ENCODE measurements at regions not wholly inside any gene's neighbourhood (a gene's known extent, or its start where the extent isn't known, plus 50 kb on each side); places are given as distances from the start of the nearest gene placed in this dataset.

DNA sequence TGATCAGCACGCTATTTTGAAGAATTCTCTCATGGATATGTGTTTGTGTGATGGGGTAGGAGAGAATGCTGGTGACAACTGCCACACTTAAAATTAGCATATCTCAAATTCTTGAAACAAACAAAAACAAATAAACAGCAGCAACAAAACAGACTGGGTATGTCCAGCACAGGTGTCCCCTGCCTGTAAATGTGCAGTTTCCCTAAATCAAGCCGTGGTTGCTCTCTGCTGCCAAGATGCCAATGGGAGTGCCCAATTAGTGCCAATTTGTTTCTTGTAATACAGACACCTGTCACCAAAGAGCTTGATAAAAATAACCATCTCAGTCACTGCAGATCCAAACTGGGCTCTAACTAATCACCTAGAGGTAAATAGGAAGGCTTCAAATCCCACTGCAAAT is 144.2 kb upstream of the SMARCA2 start:
- Histone ChIP-seq H3K27me3 (replicated peaks) (no peaks in the 10 kb centered on the region), H3K27ac (no peak overlapping the region), H3K9me3 (replicated peaks) (no peaks in the 10 kb centered on the region), H3K4me3 (no peak overlapping the region), H3K4me1 (replicated peaks) (no peaks in the 10 kb centered on the region), H3K36me3 (no peaks in the 10 kb centered on the region)
- DNase-seq (ENCODE audit: low read depth in 1 of 2, low spot score in 2 of 2), result no peak

DNA sequence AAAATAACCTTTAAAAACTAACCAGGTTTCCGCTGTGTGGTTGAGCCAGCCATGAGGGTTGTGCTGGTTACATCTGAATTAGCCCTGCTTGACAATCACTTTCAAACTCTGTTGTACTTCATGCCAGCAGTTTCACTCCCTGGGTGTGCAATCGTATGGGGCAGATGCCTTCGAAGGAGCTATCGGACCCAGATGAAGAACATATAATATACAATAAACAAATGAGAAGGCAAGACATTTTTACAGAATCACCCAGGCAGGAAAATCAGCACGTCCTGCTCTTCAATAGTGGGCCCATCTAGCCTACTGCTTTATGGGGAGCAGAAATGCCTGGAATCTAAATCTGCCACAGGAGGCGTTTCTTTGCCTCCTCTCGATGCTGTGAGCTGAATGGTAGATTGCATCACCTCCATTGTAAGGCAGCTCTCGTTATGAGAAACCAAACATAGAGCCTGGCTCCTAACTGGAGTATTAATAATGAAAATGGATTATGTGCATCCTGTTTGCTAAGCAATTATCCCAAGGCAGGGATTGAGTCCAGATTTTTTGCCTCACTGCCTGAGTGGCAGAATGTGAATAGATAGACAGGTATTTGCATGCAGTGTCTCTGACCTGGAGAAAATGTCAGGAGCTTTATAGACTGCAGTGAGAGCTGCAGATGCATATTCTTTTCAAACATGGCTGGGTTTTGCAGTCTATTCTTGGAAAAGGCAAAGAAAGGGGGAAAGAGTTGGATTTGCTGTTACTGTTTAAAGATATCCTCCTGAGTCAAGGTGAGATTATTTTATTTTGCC is 143.3 kb upstream of the SMARCA2 start:
- no peaks in the 10 kb centered on the region for H3K9me3 ChIP-seq (replicated peaks)
- H3K4me1 ChIP-seq (replicated peaks), result no peaks in the 10 kb centered on the region
- H3K27me3 ChIP-seq (replicated peaks), result no peaks in the 10 kb centered on the region
- DNase-seq (ENCODE audit: low read depth in 1 of 2, low spot score in 2 of 2), result no peak
- H3K4me3 ChIP-seq, result no peak overlapping the region
- H3K36me3 ChIP-seq, result no peaks in the 10 kb centered on the region
- H3K27ac ChIP-seq, result no peak overlapping the region

GRCh38 chr9:1875251-1875851 is 139.8 kb upstream of the SMARCA2 start:
- no peak for DNase-seq (ENCODE audit: low read depth in 1 of 2, low spot score in 2 of 2)
- no peaks in the 10 kb centered on the region for H3K9me3 ChIP-seq (replicated peaks)
- no peaks in the 10 kb centered on the region for H3K4me1 ChIP-seq (replicated peaks)
- no peak overlapping the region for H3K4me3 ChIP-seq
- H3K27ac ChIP-seq, result no peak overlapping the region
- no peaks in the 10 kb centered on the region for H3K27me3 ChIP-seq (replicated peaks)
- H3K36me3 ChIP-seq, result no peaks in the 10 kb centered on the region

- no peaks in the 10 kb centered on the region for H3K4me1 ChIP-seq (replicated peaks)
- no peak overlapping the region for H3K27ac ChIP-seq
- no peak overlapping the region for H3K4me3 ChIP-seq
- H3K9me3 ChIP-seq (replicated peaks), result no peaks in the 10 kb centered on the region
- no peaks in the 10 kb centered on the region for H3K27me3 ChIP-seq (replicated peaks)
- no peak for DNase-seq (ENCODE audit: low read depth in 1 of 2, low spot score in 2 of 2)
- no peaks in the 10 kb centered on the region for H3K36me3 ChIP-seq
Measured at GRCh38 chr9:1875921-1876448, 139.2 kb upstream of the SMARCA2 start.

DNA sequence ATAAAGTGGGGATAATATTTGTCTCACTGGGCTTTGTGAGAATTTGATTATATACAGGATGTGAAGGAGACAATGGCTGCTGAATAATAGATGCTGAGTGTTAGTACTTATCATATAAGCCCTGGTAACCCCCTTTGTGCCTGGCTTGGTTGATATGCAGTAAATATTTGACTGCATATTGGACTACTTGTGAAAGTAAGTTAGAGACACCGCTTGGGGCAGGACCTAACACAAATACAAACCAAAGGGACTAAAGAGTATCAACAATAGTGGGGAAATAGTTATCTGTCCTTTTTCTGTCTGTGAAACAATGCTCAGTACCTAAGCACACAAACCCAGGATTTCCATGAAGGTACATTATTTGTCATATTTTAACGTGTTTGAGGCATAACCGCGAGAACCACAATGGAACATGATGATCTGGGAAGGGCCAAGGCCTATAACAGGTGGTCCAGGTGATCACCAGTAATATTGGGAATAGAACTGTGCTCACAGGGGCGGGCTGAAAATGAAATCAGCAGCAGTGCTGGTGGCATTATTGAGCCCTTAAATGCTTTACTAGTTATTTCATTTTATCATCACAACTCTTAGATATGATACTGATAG is 138.2 kb upstream of the SMARCA2 start:
- H3K27me3 ChIP-seq (replicated peaks), result no peaks in the 10 kb centered on the region

DNA sequence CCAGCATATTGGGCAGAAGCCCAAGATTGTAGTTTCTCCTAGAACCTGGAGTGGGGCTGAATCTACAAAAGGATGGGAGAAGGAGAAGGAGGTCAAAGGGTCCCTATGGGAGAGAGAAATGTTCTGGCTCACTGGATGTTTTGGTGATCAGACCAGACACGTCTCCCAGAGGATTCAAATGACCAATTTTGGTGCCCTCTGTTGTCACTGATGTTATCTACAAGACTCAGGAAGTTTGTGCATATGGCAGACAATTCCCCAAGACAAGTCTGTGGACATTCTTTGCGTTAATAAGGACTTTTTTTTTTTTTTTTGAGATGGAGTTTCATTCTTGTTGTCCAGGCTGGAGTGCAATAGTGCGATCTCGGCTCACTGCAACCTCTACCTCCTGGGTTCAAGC is 137.2 kb upstream of the SMARCA2 start:
- Histone ChIP-seq H3K9me3 (replicated peaks) (no peaks in the 10 kb centered on the region), H3K27ac (no peak overlapping the region), H3K4me3 (no peak overlapping the region), H3K27me3 (replicated peaks) (no peaks in the 10 kb centered on the region), H3K36me3 (no peaks in the 10 kb centered on the region), H3K4me1 (replicated peaks) (no peaks in the 10 kb centered on the region)
- DNase-seq (ENCODE audit: low read depth in 1 of 2, low spot score in 2 of 2), result no peak

More for the DNA sequence above, 138.2 kb upstream of the SMARCA2 start:
- no peaks in the 10 kb centered on the region for H3K4me1 ChIP-seq (replicated peaks)
- no peak overlapping the region for H3K27ac ChIP-seq
- DNase-seq (ENCODE audit: low read depth in 1 of 2, low spot score in 2 of 2), result no peak
- H3K4me3 ChIP-seq, result no peak overlapping the region
- H3K36me3 ChIP-seq, result no peaks in the 10 kb centered on the region
- no peaks in the 10 kb centered on the region for H3K9me3 ChIP-seq (replicated peaks)

DNA sequence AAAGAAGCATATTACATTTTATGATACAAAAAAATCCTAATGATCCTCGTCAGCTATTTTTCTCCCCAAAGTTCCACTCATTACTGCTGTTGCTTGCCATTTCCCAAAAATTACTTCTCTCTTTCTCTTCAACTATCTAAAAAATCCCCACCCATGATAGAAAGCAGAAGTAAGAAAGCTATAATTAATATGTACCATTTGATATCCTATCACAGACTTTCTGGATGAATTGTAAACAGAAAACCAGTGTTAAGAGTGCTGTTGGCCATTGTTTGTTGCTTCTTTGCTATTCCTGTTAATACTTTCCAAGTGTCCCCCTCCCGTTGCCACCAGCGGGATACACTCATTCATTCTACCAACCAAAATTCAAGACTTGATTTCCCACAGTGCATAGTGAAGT is 136.3 kb upstream of the SMARCA2 start:
- no peaks in the 10 kb centered on the region for H3K36me3 ChIP-seq
- H3K4me3 ChIP-seq, result no peak overlapping the region
- no peak overlapping the region for H3K27ac ChIP-seq
- H3K27me3 ChIP-seq (replicated peaks), result no peaks in the 10 kb centered on the region
- H3K4me1 ChIP-seq (replicated peaks), result no peaks in the 10 kb centered on the region
- no peak for DNase-seq (ENCODE audit: low read depth in 1 of 2, low spot score in 2 of 2)
- no peaks in the 10 kb centered on the region for H3K9me3 ChIP-seq (replicated peaks)

DNA sequence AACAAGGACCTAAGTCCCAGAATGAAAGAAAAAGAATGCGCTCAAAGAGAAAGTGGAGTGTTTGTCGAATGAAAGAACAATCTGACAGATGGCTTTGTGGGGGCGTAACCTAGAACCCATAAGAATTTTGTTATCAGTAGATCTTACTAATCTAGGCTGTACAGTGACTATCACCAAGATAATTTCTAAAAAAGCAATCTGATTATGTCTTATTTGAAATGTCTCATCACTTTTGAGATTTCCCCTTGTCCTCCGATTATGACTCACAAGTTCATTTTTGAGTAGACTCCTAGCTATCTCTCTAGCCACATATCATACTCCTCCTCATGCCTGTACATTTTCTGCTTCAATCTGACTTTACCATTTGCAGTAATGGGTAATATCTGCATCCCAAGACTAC is 135.6 kb upstream of the SMARCA2 start:
- Histone ChIP-seq H3K9me3 (replicated peaks) (no peaks in the 10 kb centered on the region), H3K36me3 (no peaks in the 10 kb centered on the region), H3K27me3 (replicated peaks) (no peaks in the 10 kb centered on the region), H3K4me1 (replicated peaks) (no peaks in the 10 kb centered on the region), H3K27ac (no peak overlapping the region), H3K4me3 (no peak overlapping the region)
- no peak for DNase-seq (ENCODE audit: low read depth in 1 of 2, low spot score in 2 of 2)

GRCh38 chr9:1880038-1880565 is 135.0 kb upstream of the SMARCA2 start:
- Histone ChIP-seq H3K27me3 (replicated peaks) (no peaks in the 10 kb centered on the region), H3K9me3 (replicated peaks) (no peaks in the 10 kb centered on the region), H3K4me3 (no peak overlapping the region), H3K27ac (no peak overlapping the region), H3K36me3 (no peaks in the 10 kb centered on the region), H3K4me1 (replicated peaks) (no peaks in the 10 kb centered on the region)
- no peak for DNase-seq (ENCODE audit: low read depth in 1 of 2, low spot score in 2 of 2)

DNA sequence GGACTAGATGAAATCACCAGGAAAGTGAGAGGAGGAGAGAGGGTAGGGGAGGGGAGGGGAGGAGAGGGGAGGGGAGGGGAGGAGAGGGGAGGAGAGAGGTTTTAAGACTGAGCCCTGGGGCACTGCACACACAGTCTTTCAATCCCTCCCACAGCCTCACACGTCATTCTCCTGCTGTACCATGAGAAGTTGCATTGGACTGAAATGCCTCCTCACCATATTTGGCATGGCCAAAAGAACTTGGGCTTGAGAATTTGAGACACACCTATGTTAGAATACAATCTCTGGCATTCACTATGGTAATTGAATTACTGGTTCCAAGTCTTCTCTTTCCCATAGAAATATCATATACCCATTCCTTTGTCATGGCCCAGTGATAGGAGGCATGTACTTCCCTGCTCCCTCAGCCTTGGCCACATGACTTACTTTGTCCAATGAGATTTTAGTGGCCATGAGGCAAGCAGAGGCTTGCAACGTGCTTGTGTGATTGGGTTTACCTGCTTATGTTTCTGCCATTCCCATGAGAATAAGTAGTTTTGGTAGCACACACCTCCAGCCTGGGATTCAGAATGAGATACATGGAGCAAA is 133.3 kb upstream of the SMARCA2 start:
- no peaks in the 10 kb centered on the region for H3K9me3 ChIP-seq (replicated peaks)
- no peak for DNase-seq (ENCODE audit: low read depth in 1 of 2, low spot score in 2 of 2)
- no peaks in the 10 kb centered on the region for H3K36me3 ChIP-seq
- H3K4me1 ChIP-seq (replicated peaks), result no peaks in the 10 kb centered on the region
- H3K27ac ChIP-seq, result no peak overlapping the region
- no peak overlapping the region for H3K4me3 ChIP-seq
- H3K27me3 ChIP-seq (replicated peaks), result no peaks in the 10 kb centered on the region

DNA sequence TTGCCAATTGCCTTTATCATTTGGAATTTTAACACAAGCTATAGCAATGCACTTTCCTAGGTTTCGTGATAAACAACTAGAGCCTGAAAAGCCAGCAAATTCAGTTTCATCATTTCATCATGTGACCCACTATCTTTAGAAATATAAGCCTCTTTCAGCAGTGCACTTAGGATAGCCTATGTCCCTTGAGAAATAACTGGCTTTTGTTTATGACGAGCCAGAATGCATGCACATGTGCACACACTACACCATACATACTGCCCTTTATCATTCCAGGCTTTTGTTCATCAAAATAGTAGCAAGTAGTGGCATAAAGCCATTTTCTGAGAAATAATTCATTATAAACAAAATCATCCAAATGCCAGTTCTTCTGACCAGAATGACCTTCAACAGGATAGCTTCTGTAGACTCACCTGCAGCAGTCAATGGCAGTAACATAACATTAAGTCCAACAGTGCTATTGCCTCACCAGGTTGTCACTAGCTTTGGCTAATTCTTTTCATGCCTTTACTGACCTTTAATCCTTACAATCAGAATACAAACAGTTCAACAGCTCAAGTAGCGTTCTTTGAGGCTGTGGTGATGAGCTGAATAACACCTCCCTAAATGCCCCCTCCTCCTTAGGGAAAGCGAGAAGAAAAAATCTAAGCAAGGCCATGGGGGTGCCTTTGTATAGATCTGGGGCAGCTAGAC is 132.3 kb upstream of the SMARCA2 start:
- Histone ChIP-seq H3K4me3 (no peak overlapping the region), H3K9me3 (replicated peaks) (no peaks in the 10 kb centered on the region), H3K27ac (no peak overlapping the region), H3K36me3 (no peaks in the 10 kb centered on the region), H3K27me3 (replicated peaks) (no peaks in the 10 kb centered on the region), H3K4me1 (replicated peaks) (no peaks in the 10 kb centered on the region)
- no peak for DNase-seq (ENCODE audit: low read depth in 1 of 2, low spot score in 2 of 2)

DNA sequence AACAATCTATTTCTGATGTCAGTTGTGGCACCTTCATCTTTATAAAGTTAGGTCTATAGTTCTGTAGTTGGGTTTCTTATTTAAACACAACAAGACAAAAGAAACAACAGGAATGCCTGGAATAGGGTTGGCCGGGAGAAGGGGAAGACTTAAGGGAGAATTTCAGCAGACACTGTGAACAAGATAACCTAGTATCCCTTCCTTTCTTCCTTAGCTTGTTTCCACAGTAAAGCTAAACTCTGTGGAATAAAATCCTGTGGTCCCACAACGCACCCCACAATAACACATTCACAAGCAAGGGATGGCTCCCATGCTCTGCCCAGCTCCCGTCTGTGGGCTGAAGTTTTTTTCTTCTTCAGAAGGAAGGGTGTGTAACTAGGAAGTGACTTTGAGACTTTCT is 124.9 kb upstream of the SMARCA2 start:
- H3K27ac ChIP-seq, result no peak overlapping the region
- no peaks in the 10 kb centered on the region for H3K27me3 ChIP-seq (replicated peaks)
- H3K9me3 ChIP-seq (replicated peaks), result no peaks in the 10 kb centered on the region
- no peaks in the 10 kb centered on the region for H3K36me3 ChIP-seq
- no peak overlapping the region for H3K4me3 ChIP-seq
- H3K4me1 ChIP-seq (replicated peaks), result no peaks in the 10 kb centered on the region
- DNase-seq (ENCODE audit: low read depth in 1 of 2, low spot score in 2 of 2), result no peak

DNA sequence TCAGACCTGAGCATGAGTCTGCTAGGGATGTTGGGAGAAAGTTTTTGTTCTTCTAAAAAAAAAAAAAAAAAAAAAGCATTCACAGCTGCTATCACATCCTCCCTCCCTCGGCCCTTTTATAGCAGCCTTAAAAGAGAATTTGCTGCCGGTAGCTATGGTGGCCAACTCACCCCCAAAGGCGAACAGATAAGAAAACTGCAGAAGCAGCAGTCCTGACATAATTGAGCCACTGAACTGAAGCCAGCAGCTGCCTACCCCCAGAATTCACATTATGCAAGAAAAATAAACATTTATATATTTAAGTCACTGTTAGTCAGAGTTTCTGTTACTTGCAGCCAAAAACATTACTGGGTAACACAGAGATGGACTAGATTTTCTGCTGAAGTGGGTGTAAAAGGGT is 124.3 kb upstream of the SMARCA2 start:
- H3K4me1 ChIP-seq (replicated peaks), result no peaks in the 10 kb centered on the region
- no peaks in the 10 kb centered on the region for H3K27me3 ChIP-seq (replicated peaks)
- H3K9me3 ChIP-seq (replicated peaks), result no peaks in the 10 kb centered on the region
- no peaks in the 10 kb centered on the region for H3K36me3 ChIP-seq
- H3K27ac ChIP-seq, result no peak overlapping the region
- no peak for DNase-seq (ENCODE audit: low read depth in 1 of 2, low spot score in 2 of 2)
- H3K4me3 ChIP-seq, result no peak overlapping the region

All from SJSA1 (cell line).